Jurkat, Clone E6-1 (cell line): ENCODE measurements at regions not wholly inside any gene's neighbourhood (a gene's known extent, or its start where the extent isn't known, plus 50 kb on each side); places are given as distances from the start of the nearest gene placed in this dataset.
A peak's percentile ranks its signal among the peaks of the same experiment; 100 is the strongest.

Experiments used
- DNase-seq: peaks from one replicate; pipeline ENCODE4 v3.0.0-alpha.2; 2011; ENCODE audit warnings: low read depth, low spot score
- H3K4me3 ChIP-seq: 2 replicates; pipeline ENCODE4 v1.5.1; 2011; ENCODE audit warnings: mild to moderate bottlenecking, low read length, control low read depth, moderate library complexity

DNA sequence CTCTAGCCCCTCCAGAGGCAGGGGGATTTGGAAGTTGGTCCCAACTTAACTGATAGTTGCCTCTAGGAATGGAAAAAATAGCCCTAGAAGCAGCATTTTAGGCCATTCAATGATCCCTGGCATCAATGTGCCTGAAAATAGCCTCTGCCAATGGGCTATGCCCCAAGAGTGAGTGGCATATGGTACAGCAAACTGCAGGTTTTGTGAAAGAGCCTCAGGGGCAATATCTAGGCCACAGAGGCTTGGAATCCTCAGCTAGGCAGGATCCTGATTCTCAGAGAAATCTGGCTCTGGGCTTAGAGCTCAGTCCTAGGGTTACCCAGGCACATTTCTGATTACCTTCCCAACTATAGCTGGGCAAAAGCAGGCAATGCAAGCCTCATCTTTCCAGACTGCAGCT is 104.4 kb upstream of the MOCS1 start:
- no peak overlapping the region for H3K4me3 ChIP-seq
- DNase-seq, result no peak

DNA sequence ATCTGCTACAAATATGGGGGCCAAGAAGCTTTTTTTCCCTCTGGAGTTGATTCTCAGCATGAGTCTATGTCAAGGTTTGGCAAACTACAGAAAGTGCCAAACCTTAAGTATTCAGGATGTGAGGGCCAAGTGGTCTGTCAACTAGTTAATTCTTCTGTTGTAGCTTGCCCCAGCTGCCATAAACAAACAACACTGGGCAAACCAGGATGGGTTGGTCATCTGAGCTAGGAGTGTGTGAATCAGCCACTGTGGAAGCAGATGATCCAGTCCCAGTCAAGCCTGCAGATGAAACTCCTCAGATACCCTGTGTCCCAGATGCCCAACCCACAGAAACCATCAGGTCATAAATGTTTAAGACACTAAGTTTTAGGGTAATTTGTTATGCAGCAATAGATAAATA is 103.0 kb upstream of the MOCS1 start:
- no peak overlapping the region for H3K4me3 ChIP-seq
- no peak for DNase-seq

- H3K4me3 ChIP-seq, result no peak overlapping the region
- no peak for DNase-seq
Measured at GRCh38 chr6:40036186-40036585, 101.9 kb upstream of the MOCS1 start.

GRCh38 chr6:40028449-40028848 is 94.2 kb upstream of the MOCS1 start:
- no peak for DNase-seq
- H3K4me3 ChIP-seq, result no peak overlapping the region

DNA sequence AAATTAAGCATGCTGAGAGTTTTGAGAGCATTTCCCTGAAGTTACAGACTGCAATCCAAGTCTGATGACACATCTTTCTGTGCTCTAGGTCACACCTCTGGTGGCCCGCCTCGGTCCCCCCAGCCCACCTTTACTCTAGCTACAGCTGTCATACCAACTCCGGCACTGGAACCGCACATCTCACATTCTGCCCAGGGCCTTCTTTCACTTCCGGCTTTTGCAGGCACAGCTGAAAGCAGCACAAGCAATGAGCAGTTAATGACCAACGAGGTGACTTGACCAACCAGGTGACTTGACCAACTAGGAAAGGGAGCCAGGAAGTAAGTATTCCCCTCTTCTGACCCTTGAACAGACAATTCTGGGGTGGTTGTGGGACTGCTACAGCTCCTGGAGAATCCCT is 88.6 kb upstream of the MOCS1 start:
- H3K4me3 ChIP-seq, result no peak overlapping the region
- DNase-seq, result no peak

DNA sequence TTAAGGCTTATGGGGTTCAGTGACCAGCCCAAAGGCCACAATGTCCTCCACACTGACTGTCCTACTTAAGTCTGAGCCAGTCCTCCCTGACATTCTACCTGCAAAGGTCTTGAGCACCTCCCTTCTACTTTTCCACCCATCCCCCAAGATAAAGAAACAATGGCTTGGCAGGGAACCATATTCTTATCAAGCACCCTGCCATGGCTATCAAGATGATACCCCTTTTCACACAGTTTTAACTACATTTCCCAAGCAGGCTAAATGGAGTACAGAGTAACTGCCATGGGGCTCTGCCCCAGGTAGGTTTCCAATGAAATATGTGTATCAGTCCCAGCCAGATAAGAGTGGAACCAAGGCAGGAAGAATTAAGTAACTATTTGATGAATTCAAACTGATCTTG is 85.9 kb upstream of the MOCS1 start:
- DNase-seq, result no peak

GRCh38 chr6:40015530-40015929 is 81.3 kb upstream of the MOCS1 start:
- no peak for DNase-seq
- no peak overlapping the region for H3K4me3 ChIP-seq

More for the DNA sequence above, 85.9 kb upstream of the MOCS1 start:
- no peak overlapping the region for H3K4me3 ChIP-seq

DNA sequence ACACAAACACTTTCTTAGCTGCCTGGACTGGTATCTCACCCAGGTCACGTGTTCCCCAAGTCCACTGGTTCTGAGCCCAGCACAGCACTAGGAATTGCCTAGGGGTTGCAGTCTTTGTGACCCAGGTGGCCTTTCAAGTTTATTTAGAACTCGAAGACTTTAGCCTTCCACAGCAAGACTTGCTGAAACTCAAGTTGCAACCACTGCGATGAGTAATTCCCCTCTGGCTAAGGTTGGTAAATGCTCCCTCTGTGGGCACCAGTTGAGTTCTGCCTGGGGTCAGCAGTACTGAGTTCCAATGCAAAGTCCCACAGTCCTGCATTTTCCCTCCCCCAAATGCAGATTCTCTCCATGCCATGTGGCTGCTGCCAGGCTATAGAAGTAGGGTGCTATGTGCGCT is 77.6 kb upstream of the MOCS1 start:
- DNase-seq, result no peak
- no peak overlapping the region for H3K4me3 ChIP-seq

- DNase-seq, result no peak
- H3K4me3 ChIP-seq, result no peak overlapping the region
Measured at GRCh38 chr6:40000964-40001515, 66.8 kb upstream of the MOCS1 start.

GRCh38 chr6:39999006-39999867 is 65.0 kb upstream of the MOCS1 start:
- DNase-seq, result no peak
- no peak overlapping the region for H3K4me3 ChIP-seq

DNA sequence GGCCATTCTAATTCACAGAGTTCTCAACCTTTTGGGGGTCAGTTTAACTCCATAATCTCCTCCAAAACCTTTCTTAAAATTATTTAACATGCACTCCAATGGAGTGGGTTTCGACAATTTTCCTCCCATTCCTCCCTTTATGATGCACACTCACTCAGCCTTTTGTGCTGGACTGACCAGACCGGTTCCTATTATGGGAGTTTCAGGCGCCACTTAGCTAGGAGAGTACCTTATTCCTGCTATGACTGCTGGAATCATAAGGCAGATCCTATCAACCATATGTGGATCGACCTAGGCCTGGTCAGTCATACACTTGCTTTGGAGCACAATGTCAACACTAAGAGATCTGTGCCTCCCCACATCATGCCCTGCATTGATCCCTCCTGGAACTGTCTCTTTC is 63.9 kb upstream of the MOCS1 start:
- DNase-seq, result no peak
- no peak overlapping the region for H3K4me3 ChIP-seq

GRCh38 chr6:39997101-39997635 is 62.9 kb upstream of the MOCS1 start:
- no peak overlapping the region for H3K4me3 ChIP-seq
- no peak for DNase-seq

DNA sequence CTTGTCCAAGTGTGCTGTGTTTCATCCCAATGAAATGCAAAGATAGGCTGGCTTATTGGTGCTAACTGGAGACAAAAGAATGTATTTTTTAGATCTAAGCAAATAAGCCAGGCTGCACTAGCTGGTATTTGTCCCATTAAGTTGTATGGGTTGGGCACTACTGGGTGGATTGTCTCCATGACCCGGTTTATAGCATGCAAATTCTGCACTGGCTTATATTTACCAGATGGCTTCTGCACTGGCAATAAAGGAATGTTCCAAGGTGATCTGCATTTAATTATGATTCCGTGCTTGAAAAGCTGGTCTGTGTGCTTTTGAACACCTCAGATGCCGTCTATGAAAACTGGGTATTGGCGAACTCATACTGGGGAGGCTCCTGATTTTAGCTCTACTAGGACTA is 61.4 kb upstream of the MOCS1 start:
- no peak overlapping the region for H3K4me3 ChIP-seq
- no peak for DNase-seq

DNA sequence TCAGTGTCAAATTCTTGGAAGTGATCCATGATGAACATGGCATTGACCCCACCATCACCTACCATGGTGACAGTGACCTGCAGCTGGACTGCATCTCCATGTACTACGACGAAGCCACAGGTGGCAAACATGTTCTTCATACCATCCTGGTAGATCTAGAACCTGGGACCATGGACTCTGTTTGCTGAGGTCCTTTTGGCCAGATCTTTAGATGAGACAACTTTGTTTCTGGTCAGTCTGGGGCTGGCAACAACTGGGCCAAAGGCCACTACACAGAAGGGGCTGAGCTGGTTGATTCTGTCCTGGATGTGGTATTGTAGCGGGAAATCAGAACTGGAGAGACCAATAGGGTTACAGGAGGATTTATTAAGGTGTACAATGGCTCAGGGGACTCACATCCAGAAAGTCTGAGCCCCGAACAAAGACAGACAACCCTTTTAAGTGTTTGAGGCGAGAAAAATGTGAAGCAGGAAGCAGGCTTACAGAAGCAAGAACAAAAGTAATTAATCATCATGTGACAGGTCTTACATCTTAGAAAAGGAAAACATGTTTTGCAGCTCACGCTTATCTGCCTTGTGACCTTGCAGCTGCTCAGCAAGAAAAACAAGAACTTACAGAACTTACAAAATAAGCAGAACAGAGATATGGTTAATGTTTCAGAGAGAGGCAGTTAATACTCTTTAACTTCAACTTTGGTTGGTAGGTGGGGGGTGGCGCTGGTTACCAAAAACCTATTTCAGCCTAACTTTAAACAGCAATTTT is 58.8 kb upstream of the MOCS1 start:
- no peak overlapping the region for H3K4me3 ChIP-seq
- peak; percentile 44 for DNase-seq
